ENCODE measurements at regions not wholly inside any gene's neighbourhood (a gene's known extent, or its start where the extent isn't known, plus 50 kb on each side); places are given as distances from the start of the nearest gene placed in this dataset.

DNA sequence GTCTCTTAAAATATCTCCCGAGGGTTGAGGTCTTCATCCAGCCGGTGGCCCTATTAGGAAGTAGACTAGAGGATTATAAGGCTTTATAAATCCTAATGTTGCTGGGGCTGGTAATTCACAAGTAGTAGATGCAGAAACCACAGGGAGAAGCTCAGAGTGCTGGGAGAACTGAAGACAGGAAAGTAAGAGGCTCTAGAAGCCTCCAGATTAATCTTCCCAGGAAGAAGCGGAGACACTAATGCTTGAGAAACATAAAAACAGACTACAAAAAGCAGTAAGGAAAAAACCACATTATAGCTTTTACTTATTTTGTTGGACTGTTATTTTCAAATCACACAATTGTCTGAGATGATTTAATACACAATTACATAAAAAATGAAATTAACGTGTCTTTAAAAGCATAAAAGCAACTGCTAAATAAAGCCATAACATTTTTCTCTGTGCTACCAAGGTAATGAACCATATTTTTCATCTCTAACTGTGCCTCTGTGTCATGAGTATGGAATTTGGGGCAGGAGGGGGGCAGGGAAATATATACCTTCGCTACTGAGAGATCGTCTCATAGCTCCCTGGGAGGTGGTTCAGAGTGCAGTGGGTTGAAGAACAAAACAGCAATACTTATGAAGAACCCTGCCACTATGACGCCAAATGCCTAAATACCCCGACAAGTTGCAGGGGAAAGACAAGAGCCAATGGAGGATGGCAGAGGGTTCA, 806.2 kb upstream of the WWC1 start:
- H3K27ac ChIP-seq: no peak overlapping the region
- TF ChIP-seq, protein P1, sequence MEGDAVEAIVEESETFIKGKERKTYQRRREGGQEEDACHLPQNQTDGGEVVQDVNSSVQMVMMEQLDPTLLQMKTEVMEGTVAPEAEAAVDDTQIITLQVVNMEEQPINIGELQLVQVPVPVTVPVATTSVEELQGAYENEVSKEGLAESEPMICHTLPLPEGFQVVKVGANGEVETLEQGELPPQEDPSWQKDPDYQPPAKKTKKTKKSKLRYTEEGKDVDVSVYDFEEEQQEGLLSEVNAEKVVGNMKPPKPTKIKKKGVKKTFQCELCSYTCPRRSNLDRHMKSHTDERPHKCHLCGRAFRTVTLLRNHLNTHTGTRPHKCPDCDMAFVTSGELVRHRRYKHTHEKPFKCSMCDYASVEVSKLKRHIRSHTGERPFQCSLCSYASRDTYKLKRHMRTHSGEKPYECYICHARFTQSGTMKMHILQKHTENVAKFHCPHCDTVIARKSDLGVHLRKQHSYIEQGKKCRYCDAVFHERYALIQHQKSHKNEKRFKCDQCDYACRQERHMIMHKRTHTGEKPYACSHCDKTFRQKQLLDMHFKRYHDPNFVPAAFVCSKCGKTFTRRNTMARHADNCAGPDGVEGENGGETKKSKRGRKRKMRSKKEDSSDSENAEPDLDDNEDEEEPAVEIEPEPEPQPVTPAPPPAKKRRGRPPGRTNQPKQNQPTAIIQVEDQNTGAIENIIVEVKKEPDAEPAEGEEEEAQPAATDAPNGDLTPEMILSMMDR (conservative IDR thresholded peaks at IDR 0.05): no peak

GRCh38 chr5:167488371-167488770, 803.1 kb upstream of the WWC1 start:
- TF ChIP-seq, protein P1 (conservative IDR thresholded peaks at IDR 0.05): no peak
- H3K27ac ChIP-seq: no peak overlapping the region

DNA sequence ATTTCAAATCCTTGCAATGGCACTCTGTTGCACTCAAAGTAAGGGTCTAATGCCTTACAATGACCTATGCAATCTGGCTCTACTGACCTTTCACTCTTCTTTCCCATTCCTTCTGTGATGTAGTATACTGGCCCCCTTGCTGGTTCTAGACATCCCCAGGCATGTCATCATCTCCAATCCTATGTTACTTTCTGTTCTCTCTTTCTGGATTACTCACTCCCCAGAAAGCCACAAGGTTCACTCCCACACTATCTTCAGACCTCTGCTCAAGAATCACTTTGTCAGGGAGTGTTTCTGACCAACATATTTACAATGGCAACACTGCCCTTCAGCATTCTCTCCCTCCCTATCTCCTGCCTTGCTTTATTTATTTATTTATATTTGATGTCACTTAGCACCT, 802.2 kb upstream of the WWC1 start:
- no peak overlapping the region for H3K27ac ChIP-seq
- TF ChIP-seq, protein P1 (conservative IDR thresholded peaks at IDR 0.05): no peak

- H3K27ac ChIP-seq: no peak overlapping the region
- TF ChIP-seq, protein P1 (conservative IDR thresholded peaks at IDR 0.05): no peak
These were observed 787.3 kb upstream of the WWC1 start for GRCh38 chr5:167503926-167504720.

DNA sequence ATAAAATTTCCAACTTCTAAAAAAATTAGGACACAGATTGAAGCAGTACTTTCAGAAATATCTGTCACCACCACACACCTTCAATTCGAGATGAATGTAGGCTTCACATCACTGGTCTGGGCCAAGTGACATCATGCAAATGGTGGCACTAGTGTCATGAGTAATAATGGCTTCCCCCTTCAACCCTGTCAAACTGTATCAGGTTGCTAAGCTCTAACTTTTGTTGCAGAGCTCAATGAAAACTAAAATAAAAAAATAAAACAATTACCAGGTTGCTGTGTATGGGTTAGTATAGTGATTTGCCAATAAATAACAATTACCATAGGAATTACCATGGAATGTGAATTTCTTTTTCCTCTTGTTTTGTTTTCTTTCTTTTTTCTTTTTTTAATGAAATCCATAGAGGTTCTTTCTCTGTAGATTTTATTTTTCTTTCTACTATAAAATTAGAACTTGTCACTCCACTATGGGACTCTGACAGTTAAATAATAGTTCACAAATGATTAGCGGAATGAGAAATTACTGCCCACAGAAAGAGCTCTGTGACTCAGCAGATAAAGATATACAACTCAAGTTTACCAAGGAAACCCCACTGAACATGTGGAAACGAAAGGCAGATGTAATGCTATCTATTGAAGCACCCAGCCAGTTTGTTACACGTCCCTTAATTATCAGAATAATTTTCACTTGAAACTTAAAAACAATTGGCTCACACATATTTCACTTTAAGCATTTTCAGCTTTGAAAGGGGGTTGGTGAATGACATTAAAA, 783.8 kb upstream of the WWC1 start:
- H3K27ac ChIP-seq: no peak overlapping the region

GRCh38 chr5:167509076-167509475, 782.4 kb upstream of the WWC1 start:
- TF ChIP-seq, protein P1 (conservative IDR thresholded peaks at IDR 0.05): no peak
- no peak overlapping the region for H3K27ac ChIP-seq

More for the DNA sequence above, 783.8 kb upstream of the WWC1 start:
- TF ChIP-seq, protein P1 (conservative IDR thresholded peaks at IDR 0.05): no peak

DNA sequence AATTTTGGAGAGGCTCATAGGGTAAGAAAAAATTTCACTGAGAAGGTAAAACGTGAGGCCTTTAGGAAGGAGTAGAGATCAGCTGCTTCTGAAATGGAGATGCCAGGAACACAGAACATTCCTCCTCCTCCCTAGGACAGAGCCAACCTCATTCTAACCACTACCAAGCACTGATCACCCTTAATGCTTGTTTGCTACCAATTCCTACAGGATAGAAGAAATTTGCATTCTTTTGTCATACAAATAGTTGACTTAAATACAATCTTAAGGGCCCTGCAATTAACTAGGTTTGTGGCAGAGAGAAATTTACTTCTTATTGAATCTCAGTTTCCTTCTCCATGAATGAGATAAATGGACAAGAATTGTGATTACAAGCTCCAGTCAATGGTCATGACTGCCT, 780.2 kb upstream of the WWC1 start:
- no peak overlapping the region for H3K27ac ChIP-seq
- TF ChIP-seq, protein P1 (conservative IDR thresholded peaks at IDR 0.05): no peak
